GM12865 (cell line): ENCODE measurements at regions not wholly inside any gene's neighbourhood (a gene's known extent, or its start where the extent isn't known, plus 50 kb on each side); places are given as distances from the start of the nearest gene placed in this dataset.

Source experiments
- DNase-seq: peaks from one replicate; pipeline ENCODE4 v3.0.0; 2010; ENCODE audit warnings: low read depth
- H3K4me3 ChIP-seq: 2 replicates; pipeline ENCODE4 v1.5.1; 2011; ENCODE audit warnings: mild to moderate bottlenecking, low read depth, low read length, control low read depth
- TF ChIP-seq, protein P1 (sequence below): IDR thresholded peaks from 2 replicates; pipeline ENCODE4 v1.5.1; 2011; ENCODE audit warnings: low read length, control low read depth, low read depth, inconsistent platforms; ENCODE audit not compliant: insufficient read depth; ENCODE audit errors: missing control alignments

- H3K4me3 ChIP-seq: no peak overlapping the region
- TF ChIP-seq, protein P1, sequence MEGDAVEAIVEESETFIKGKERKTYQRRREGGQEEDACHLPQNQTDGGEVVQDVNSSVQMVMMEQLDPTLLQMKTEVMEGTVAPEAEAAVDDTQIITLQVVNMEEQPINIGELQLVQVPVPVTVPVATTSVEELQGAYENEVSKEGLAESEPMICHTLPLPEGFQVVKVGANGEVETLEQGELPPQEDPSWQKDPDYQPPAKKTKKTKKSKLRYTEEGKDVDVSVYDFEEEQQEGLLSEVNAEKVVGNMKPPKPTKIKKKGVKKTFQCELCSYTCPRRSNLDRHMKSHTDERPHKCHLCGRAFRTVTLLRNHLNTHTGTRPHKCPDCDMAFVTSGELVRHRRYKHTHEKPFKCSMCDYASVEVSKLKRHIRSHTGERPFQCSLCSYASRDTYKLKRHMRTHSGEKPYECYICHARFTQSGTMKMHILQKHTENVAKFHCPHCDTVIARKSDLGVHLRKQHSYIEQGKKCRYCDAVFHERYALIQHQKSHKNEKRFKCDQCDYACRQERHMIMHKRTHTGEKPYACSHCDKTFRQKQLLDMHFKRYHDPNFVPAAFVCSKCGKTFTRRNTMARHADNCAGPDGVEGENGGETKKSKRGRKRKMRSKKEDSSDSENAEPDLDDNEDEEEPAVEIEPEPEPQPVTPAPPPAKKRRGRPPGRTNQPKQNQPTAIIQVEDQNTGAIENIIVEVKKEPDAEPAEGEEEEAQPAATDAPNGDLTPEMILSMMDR: no peak
- DNase-seq: no peak
Measured at GRCh38 chr6:18600255-18600654, 213.1 kb downstream of the RNF144B start.

DNA sequence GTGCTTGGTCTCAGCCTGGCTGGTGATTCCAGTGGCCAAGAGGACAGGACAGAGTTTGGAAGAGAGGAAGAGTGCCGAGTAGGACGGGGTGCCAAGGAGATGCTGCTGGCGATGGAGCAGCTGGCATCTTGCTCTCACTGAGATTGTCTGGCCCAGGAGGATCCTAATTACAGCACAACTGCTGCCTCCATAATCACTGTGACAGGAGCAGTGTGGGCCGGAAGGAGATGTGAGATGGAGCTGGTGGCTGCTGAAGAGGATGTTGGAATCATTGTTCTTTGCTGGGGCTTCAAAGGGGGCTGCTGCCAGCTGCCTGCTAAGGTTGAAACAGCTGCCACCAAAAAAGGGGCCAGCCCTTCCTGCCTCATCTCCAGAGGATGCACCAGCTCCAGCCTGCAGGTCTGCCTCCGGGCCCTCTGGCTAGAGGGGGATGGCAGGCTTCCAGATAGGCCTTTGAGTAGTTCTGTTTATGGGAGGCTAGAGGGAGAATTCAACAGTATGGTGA lies 214.4 kb downstream of the RNF144B start:
- TF ChIP-seq, protein P1: no peak
- no peak overlapping the region for H3K4me3 ChIP-seq
- no peak for DNase-seq

DNA sequence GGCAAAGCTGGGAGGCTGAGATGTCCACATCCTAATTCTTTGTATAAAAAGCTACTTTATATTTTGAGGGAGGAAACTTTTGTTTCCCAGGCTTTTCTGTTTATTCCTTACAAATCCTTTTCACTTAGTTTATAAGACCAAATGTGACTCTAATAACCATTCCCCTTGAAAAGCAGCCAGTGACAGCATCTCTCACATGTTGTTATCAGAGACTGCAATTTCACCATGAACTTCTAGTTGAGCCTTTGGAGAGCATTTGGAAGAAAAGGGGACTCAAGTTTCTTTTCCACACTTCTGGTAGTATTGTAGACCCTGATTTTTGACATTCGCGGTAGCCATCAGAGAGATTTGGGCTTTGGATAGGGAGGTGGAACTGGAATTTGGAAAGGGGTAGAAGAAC lies 215.8 kb downstream of the RNF144B start:
- TF ChIP-seq, protein P1: no peak
- no peak overlapping the region for H3K4me3 ChIP-seq
- DNase-seq: no peak

- TF ChIP-seq, protein P1: no peak
- no peak for DNase-seq
- no peak overlapping the region for H3K4me3 ChIP-seq
Measured at GRCh38 chr6:18603361-18603760, 216.2 kb downstream of the RNF144B start.

DNA sequence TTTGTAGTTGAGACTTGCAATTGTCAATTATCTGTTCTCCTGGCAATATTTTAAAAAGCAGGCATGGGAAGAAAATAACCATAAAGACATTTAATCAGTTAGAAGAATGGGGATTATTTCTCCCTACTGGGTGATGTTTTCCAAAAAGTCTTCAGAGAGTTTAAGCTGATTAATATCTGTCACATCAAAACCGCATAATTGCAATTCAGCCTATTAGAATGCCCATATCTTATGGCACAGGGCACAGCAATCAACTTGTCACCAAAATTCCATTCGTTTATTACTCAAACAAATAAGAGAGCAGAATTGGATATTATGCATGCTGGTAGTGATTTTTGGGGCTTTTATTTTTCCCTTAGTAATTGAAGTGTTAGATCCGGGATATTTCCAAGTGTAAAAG lies 218.7 kb downstream of the RNF144B start:
- no peak overlapping the region for H3K4me3 ChIP-seq
- DNase-seq: no peak
- TF ChIP-seq, protein P1: no peak

DNA sequence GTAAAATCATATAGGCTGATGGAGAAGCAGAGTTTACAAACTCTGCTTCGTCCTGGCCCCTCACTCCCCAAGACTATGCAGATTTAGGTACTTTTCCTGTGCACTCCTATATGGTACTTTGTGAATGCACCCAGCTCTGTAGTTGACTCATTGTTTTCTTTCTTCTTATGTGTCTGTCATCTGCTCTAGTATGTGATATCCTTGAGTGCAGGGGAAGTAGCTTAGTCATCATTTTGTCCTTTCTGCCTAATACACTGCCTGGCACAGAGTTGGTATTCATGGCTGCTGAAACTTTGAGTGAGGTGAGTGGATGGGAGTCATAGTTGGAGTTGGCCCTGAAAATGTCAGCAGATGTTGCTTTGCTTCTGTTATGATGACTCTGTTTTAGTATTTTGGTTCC lies 222.6 kb downstream of the RNF144B start:
- TF ChIP-seq, protein P1: no peak
- DNase-seq: no peak
- no peak overlapping the region for H3K4me3 ChIP-seq

DNA sequence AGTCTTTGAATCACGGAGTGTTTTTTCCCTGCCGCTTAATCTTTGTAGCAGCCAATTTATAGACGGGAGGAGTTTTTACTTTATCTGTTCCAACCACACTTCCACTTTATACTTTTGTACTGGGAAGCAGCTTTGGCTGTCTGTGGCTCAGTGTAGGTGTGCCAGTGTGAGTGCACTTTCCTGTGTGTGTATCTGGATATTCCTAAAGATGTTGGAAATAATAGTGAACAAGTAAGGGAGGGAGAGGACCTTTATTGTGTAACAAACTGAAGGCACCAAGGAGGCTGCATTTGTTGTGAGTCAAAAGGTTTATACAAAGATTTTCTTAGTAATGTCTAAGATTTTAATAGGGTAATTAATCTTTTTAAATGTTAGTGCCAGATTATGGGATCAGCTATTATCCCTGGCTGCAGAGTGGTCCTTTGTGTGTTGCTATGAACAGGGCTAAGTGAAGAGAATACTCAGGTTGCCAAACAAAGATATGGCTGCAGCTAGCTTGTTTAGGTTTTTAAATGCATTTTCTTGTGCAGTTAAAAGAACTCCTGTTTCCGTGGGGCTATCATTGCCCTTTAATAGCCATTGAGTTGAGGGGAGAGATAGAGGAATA lies 226.3 kb downstream of the RNF144B start:
- no peak overlapping the region for H3K4me3 ChIP-seq
- DNase-seq: no peak
- TF ChIP-seq, protein P1: no peak
